Adrenal gland (tissue), 5 donors: ENCODE measurements at regions not wholly inside any gene's neighbourhood (a gene's known extent, or its start where the extent isn't known, plus 50 kb on each side); places are given as distances from the start of the nearest gene placed in this dataset.

ENCODE experiments used
- CTCF ChIP-seq, 6 experiments: fragments of 450-650 bp in 4 of 6; fragments of 200-600 bp in 2 of 6; sonication (generic) in 1 of 6; IDR thresholded peaks; 1 replicate in 5 of 6; 2 replicates in 1 of 6; pipeline versions ENCODE4 v1.5.1 to v1.8.0; 2016 to 2021; ENCODE audit warnings: antibody characterized with exemption in 6 of 6, mild to moderate bottlenecking in 2 of 6, moderate library complexity in 1 of 6
- POLR2A ChIP-seq, 2 donors: fragments of 450-650 bp; IDR thresholded peaks; one replicate each; pipeline ENCODE4 v1.6.1; 2017; ENCODE audit warnings: antibody characterized with exemption in 2 of 2, mild to moderate bottlenecking in 2 of 2, moderate library complexity in 1 of 2
- donor health status: DM: no; HTN: no; CAD: no.

DNA sequence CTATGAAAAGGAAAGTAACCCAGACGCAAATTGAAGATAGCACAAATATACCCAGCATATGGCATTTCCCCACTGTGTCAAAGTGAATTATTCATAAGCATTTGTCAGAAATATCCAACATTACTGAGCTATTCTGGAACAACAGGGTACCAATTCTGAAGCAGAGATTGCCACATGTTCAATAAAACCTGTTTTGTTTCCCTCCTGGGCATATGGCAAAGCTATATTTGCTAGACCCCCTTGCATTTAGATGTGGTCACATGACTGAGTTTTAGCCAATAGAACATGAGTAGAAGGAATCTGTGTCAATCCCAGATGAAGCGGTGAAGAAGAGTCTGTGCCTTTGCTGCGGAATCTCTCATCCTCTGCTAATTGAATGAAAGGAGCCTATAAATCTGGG, 296.4 kb upstream of the DLGAP1 start:
- no peak for TF ChIP-seq CTCF (IDR thresholded peaks at IDR 0.05)
- TF ChIP-seq POLR2A (IDR thresholded peaks at IDR 0.05) = no peak
